GM23338 (cell line): ENCODE measurements at regions not wholly inside any gene's neighbourhood (a gene's known extent, or its start where the extent isn't known, plus 50 kb on each side); places are given as distances from the start of the nearest gene placed in this dataset.

ENCODE experiments used
- CREB1 ChIP-seq: fragments of 250-450 bp; sonication (Bioruptor Pico); IDR thresholded peaks from 2 replicates; pipeline ENCODE4 v1.5.0; 2020; ENCODE audit warnings: low read depth, mild to moderate bottlenecking, moderate library complexity
- CTCF ChIP-seq, 2 experiments: fragments of 200-600 bp in 1 of 2; sonication (generic) in 1 of 2; conservative IDR thresholded peaks; 2 replicates each; pipeline versions ENCODE4 v1.5.1 to v1.6.1; 2016 to 2017; ENCODE audit warnings: antibody characterized with exemption in 2 of 2, low read depth in 2 of 2, mild to moderate bottlenecking in 2 of 2, moderate library complexity in 1 of 2
- EZH2 ChIP-seq: fragments of 200-600 bp; sonication (generic); IDR thresholded peaks from one replicate; pipeline ENCODE4 v1.8.0; 2017; ENCODE audit warnings: antibody characterized with exemption, mild to moderate bottlenecking, low read depth; ENCODE audit not compliant: unreplicated experiment
- EZH2phosphoT487 ChIP-seq: fragments of 200-600 bp; sonication (generic); IDR thresholded peaks from one replicate; pipeline ENCODE4 v1.8.1; 2018; ENCODE audit warnings: antibody characterized with exemption; ENCODE audit not compliant: unreplicated experiment
- JUNB ChIP-seq: IDR thresholded peaks from one replicate; pipeline ENCODE4 v1.6.1; 2016; ENCODE audit warnings: antibody characterized with exemption; ENCODE audit not compliant: unreplicated experiment
- POLR2AphosphoS5 ChIP-seq: IDR thresholded peaks from 2 replicates; pipeline ENCODE4 v1.6.1; 2016; ENCODE audit warnings: antibody characterized with exemption, low read depth
- STAT1 ChIP-seq: IDR thresholded peaks from one replicate; pipeline ENCODE4 v1.6.1; 2016; ENCODE audit warnings: antibody characterized with exemption; ENCODE audit not compliant: unreplicated experiment
- ZNF114 ChIP-seq: fragments of 250-450 bp; sonication (Bioruptor Pico); IDR thresholded peaks from 2 replicates; pipeline ENCODE4 v1.5.0; 2020; ENCODE audit warnings: mild to moderate bottlenecking, moderate library complexity
- ZNF462 ChIP-seq: fragments of 250-450 bp; sonication (Bioruptor Pico); IDR thresholded peaks from 2 replicates; pipeline ENCODE4 v1.5.0; 2020; ENCODE audit warnings: mild to moderate bottlenecking, moderate library complexity
- TF ChIP-seq, protein P1 (sequence below): IDR thresholded peaks from one replicate; pipeline ENCODE4 v1.6.1; 2018; ENCODE audit warnings: antibody characterized with exemption; ENCODE audit not compliant: unreplicated experiment

GRCh38 chr1:168910403-168910802 lies 181.4 kb upstream of the DPT start:
- TF ChIP-seq CTCF (conservative IDR thresholded peaks at IDR 0.05; ENCODE audit: low read depth in 2 of 2) (no peak), POLR2AphosphoS5 (no peak), EZH2 (no peak), EZH2phosphoT487 (no peak), CREB1 (CRISPR knock-in tag) (no peak), ZNF462 (CRISPR knock-in tag) (no peak), JUNB (no peak), ZNF114 (no peak), STAT1 (no peak)
- TF ChIP-seq, protein P1, sequence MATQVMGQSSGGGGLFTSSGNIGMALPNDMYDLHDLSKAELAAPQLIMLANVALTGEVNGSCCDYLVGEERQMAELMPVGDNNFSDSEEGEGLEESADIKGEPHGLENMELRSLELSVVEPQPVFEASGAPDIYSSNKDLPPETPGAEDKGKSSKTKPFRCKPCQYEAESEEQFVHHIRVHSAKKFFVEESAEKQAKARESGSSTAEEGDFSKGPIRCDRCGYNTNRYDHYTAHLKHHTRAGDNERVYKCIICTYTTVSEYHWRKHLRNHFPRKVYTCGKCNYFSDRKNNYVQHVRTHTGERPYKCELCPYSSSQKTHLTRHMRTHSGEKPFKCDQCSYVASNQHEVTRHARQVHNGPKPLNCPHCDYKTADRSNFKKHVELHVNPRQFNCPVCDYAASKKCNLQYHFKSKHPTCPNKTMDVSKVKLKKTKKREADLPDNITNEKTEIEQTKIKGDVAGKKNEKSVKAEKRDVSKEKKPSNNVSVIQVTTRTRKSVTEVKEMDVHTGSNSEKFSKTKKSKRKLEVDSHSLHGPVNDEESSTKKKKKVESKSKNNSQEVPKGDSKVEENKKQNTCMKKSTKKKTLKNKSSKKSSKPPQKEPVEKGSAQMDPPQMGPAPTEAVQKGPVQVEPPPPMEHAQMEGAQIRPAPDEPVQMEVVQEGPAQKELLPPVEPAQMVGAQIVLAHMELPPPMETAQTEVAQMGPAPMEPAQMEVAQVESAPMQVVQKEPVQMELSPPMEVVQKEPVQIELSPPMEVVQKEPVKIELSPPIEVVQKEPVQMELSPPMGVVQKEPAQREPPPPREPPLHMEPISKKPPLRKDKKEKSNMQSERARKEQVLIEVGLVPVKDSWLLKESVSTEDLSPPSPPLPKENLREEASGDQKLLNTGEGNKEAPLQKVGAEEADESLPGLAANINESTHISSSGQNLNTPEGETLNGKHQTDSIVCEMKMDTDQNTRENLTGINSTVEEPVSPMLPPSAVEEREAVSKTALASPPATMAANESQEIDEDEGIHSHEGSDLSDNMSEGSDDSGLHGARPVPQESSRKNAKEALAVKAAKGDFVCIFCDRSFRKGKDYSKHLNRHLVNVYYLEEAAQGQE, result no peak
